ENCODE measurements at regions not wholly inside any gene's neighbourhood (a gene's known extent, or its start where the extent isn't known, plus 50 kb on each side); places are given as distances from the start of the nearest gene placed in this dataset.
"Not testable (repeated sequence)": the region's sequence is repeated elsewhere in the genome, so short reads cannot be mapped to it uniquely, and the experiment has no call there.

- Histone ChIP-seq H3K27me3 (ENCODE audit: control insufficient read depth, insufficient read depth, low read length) (no peaks in the 10 kb centered on the region), H3K4me3 (ENCODE audit: low read length) (no peak overlapping the region), H3K9ac (ENCODE audit: low read length) (no peak overlapping the region), H3K36me3 (ENCODE audit: control insufficient read depth, insufficient read depth, low read length) (no peaks in the 10 kb centered on the region), H3K4me1 (ENCODE audit: control insufficient read depth, insufficient read depth, low read length) (no peaks in the 10 kb centered on the region), H3K27ac (ENCODE audit: low read depth, low read length) (no peak overlapping the region)
Observed at GRCh38 chr12:90757957-90758356, 197.0 kb downstream of the CCER1 start.

- Histone ChIP-seq H3K27me3 (ENCODE audit: control insufficient read depth, insufficient read depth, low read length) (no peaks in the 10 kb centered on the region), H3K27ac (ENCODE audit: low read depth, low read length) (no peak overlapping the region), H3K4me3 (ENCODE audit: low read length) (no peak overlapping the region), H3K4me1 (ENCODE audit: control insufficient read depth, insufficient read depth, low read length) (no peaks in the 10 kb centered on the region), H3K9ac (ENCODE audit: low read length) (no peak overlapping the region), H3K36me3 (ENCODE audit: control insufficient read depth, insufficient read depth, low read length) (no peaks in the 10 kb centered on the region)
Observed at GRCh38 chr12:90745211-90745610, 209.8 kb downstream of the CCER1 start.

- Histone ChIP-seq H3K9ac (ENCODE audit: low read length) (no peak overlapping the region), H3K4me1 (ENCODE audit: control insufficient read depth, insufficient read depth, low read length) (no peaks in the 10 kb centered on the region), H3K4me3 (ENCODE audit: low read length) (no peak overlapping the region), H3K27me3 (ENCODE audit: control insufficient read depth, insufficient read depth, low read length) (no peaks in the 10 kb centered on the region), H3K27ac (ENCODE audit: low read depth, low read length) (no peak overlapping the region), H3K36me3 (ENCODE audit: control insufficient read depth, insufficient read depth, low read length) (no peaks in the 10 kb centered on the region)
Observed at GRCh38 chr12:90741611-90742010, 213.4 kb downstream of the CCER1 start.

- H3K4me1 ChIP-seq (ENCODE audit: control insufficient read depth, insufficient read depth, low read length), result no peaks in the 10 kb centered on the region
- no peaks in the 10 kb centered on the region for H3K27me3 ChIP-seq (ENCODE audit: control insufficient read depth, insufficient read depth, low read length)
- H3K36me3 ChIP-seq (ENCODE audit: control insufficient read depth, insufficient read depth, low read length), result no peaks in the 10 kb centered on the region
- H3K27ac ChIP-seq (ENCODE audit: low read depth, low read length), result no peak overlapping the region
- H3K9ac ChIP-seq (ENCODE audit: low read length), result no peak overlapping the region
- no peak overlapping the region for H3K4me3 ChIP-seq (ENCODE audit: low read length)
Observed at GRCh38 chr12:90729736-90730135, 225.2 kb downstream of the CCER1 start.

- Histone ChIP-seq H3K27ac (ENCODE audit: low read depth, low read length) (no peak overlapping the region), H3K4me1 (ENCODE audit: control insufficient read depth, insufficient read depth, low read length) (no peaks in the 10 kb centered on the region), H3K4me3 (ENCODE audit: low read length) (no peak overlapping the region), H3K9ac (ENCODE audit: low read length) (no peak overlapping the region), H3K36me3 (ENCODE audit: control insufficient read depth, insufficient read depth, low read length) (no peaks in the 10 kb centered on the region), H3K27me3 (ENCODE audit: control insufficient read depth, insufficient read depth, low read length) (no peaks in the 10 kb centered on the region)
Observed at GRCh38 chr12:90712671-90713070, 242.3 kb downstream of the CCER1 start.

- H3K9ac ChIP-seq (ENCODE audit: low read length), result no peak overlapping the region
- no peak overlapping the region for H3K27ac ChIP-seq (ENCODE audit: low read depth, low read length)
Observed at GRCh38 chr12:90710711-90711110, 244.3 kb downstream of the CCER1 start.

GRCh38 chr12:90706036-90706435 is 248.9 kb downstream of the CCER1 start:
- no peaks in the 10 kb centered on the region for H3K36me3 ChIP-seq (ENCODE audit: control insufficient read depth, insufficient read depth, low read length)
- H3K4me3 ChIP-seq (ENCODE audit: low read length), result no peak overlapping the region
- H3K27ac ChIP-seq (ENCODE audit: low read depth, low read length), result no peak overlapping the region
- no peaks in the 10 kb centered on the region for H3K4me1 ChIP-seq (ENCODE audit: control insufficient read depth, insufficient read depth, low read length)
- H3K9ac ChIP-seq (ENCODE audit: low read length), result no peak overlapping the region
- no peaks in the 10 kb centered on the region for H3K27me3 ChIP-seq (ENCODE audit: control insufficient read depth, insufficient read depth, low read length)

More at GRCh38 chr12:90710711-90711110, 244.3 kb downstream of the CCER1 start:
- no peaks in the 10 kb centered on the region for H3K36me3 ChIP-seq (ENCODE audit: control insufficient read depth, insufficient read depth, low read length)
- H3K4me3 ChIP-seq (ENCODE audit: low read length), result no peak overlapping the region
- no peaks in the 10 kb centered on the region for H3K4me1 ChIP-seq (ENCODE audit: control insufficient read depth, insufficient read depth, low read length)
- no peaks in the 10 kb centered on the region for H3K27me3 ChIP-seq (ENCODE audit: control insufficient read depth, insufficient read depth, low read length)

- no peaks in the 10 kb centered on the region for H3K27me3 ChIP-seq (ENCODE audit: control insufficient read depth, insufficient read depth, low read length)
- no peak overlapping the region for H3K27ac ChIP-seq (ENCODE audit: low read depth, low read length)
- no peaks in the 10 kb centered on the region for H3K4me1 ChIP-seq (ENCODE audit: control insufficient read depth, insufficient read depth, low read length)
- H3K36me3 ChIP-seq (ENCODE audit: control insufficient read depth, insufficient read depth, low read length), result no peaks in the 10 kb centered on the region
- H3K4me3 ChIP-seq (ENCODE audit: low read length), result no peak overlapping the region
- no peak overlapping the region for H3K9ac ChIP-seq (ENCODE audit: low read length)
Observed at GRCh38 chr12:90695415-90695814, 259.6 kb downstream of the CCER1 start.

- Histone ChIP-seq H3K36me3 (ENCODE audit: control insufficient read depth, insufficient read depth, low read length) (no peaks in the 10 kb centered on the region), H3K27me3 (ENCODE audit: control insufficient read depth, insufficient read depth, low read length) (no peaks in the 10 kb centered on the region), H3K27ac (ENCODE audit: low read depth, low read length) (no peak overlapping the region), H3K4me3 (ENCODE audit: low read length) (no peak overlapping the region), H3K4me1 (ENCODE audit: control insufficient read depth, insufficient read depth, low read length) (no peaks in the 10 kb centered on the region), H3K9ac (ENCODE audit: low read length) (no peak overlapping the region)
Observed at GRCh38 chr12:90690120-90690519, 264.9 kb downstream of the CCER1 start.

GRCh38 chr12:90687682-90688081 is 267.3 kb downstream of the CCER1 start:
- not testable (repeated sequence) for H3K4me1 ChIP-seq (ENCODE audit: control insufficient read depth, insufficient read depth, low read length); H3K27me3 ChIP-seq (ENCODE audit: control insufficient read depth, insufficient read depth, low read length); H3K9ac ChIP-seq (ENCODE audit: low read length); H3K27ac ChIP-seq (ENCODE audit: low read depth, low read length); H3K4me3 ChIP-seq (ENCODE audit: low read length); H3K36me3 ChIP-seq (ENCODE audit: control insufficient read depth, insufficient read depth, low read length)

GRCh38 chr12:90683871-90684270 is 271.1 kb downstream of the CCER1 start:
- no peaks in the 10 kb centered on the region for H3K27me3 ChIP-seq (ENCODE audit: control insufficient read depth, insufficient read depth, low read length)
- no peaks in the 10 kb centered on the region for H3K36me3 ChIP-seq (ENCODE audit: control insufficient read depth, insufficient read depth, low read length)
- no peaks in the 10 kb centered on the region for H3K4me1 ChIP-seq (ENCODE audit: control insufficient read depth, insufficient read depth, low read length)
- no peak overlapping the region for H3K9ac ChIP-seq (ENCODE audit: low read length)
- no peak overlapping the region for H3K27ac ChIP-seq (ENCODE audit: low read depth, low read length)
- no peak overlapping the region for H3K4me3 ChIP-seq (ENCODE audit: low read length)

- no peaks in the 10 kb centered on the region for H3K27me3 ChIP-seq (ENCODE audit: control insufficient read depth, insufficient read depth, low read length)
- no peaks in the 10 kb centered on the region for H3K36me3 ChIP-seq (ENCODE audit: control insufficient read depth, insufficient read depth, low read length)
- H3K4me3 ChIP-seq (ENCODE audit: low read length), result no peak overlapping the region
Observed at GRCh38 chr12:90682398-90682797, 272.6 kb downstream of the CCER1 start.

GRCh38 chr12:90679674-90680073 is 275.3 kb downstream of the CCER1 start:
- Histone ChIP-seq H3K36me3 (ENCODE audit: control insufficient read depth, insufficient read depth, low read length) (no peaks in the 10 kb centered on the region), H3K27ac (ENCODE audit: low read depth, low read length) (no peak overlapping the region), H3K27me3 (ENCODE audit: control insufficient read depth, insufficient read depth, low read length) (no peaks in the 10 kb centered on the region), H3K4me1 (ENCODE audit: control insufficient read depth, insufficient read depth, low read length) (no peaks in the 10 kb centered on the region), H3K9ac (ENCODE audit: low read length) (no peak overlapping the region), H3K4me3 (ENCODE audit: low read length) (no peak overlapping the region)

More at GRCh38 chr12:90682398-90682797, 272.6 kb downstream of the CCER1 start:
- Histone ChIP-seq H3K27ac (ENCODE audit: low read depth, low read length) (no peak overlapping the region), H3K4me1 (ENCODE audit: control insufficient read depth, insufficient read depth, low read length) (no peaks in the 10 kb centered on the region), H3K9ac (ENCODE audit: low read length) (no peak overlapping the region)
